AG04450 (cell line): ENCODE measurements at regions not wholly inside any gene's neighbourhood (a gene's known extent, or its start where the extent isn't known, plus 50 kb on each side); places are given as distances from the start of the nearest gene placed in this dataset.

Source experiments
- CTCF ChIA-PET: fragments of 300-600, 350-600 bp; formaldehyde crosslinking; extraction: SDS; loops from one replicate; lab custom pipeline; 2022; ENCODE audit warnings: antibody characterized with exemption, inconsistent platforms; lab: Charles Lee
- POLR2A ChIA-PET: fragments of 350-600 bp; formaldehyde crosslinking; extraction: SDS; loops from one replicate; lab custom pipeline; 2021; ENCODE audit warnings: antibody characterized with exemption, inconsistent platforms; lab: Yijun Ruan, JAX
- DNase-seq: peaks from one replicate; pipeline ENCODE4 v3.0.0-alpha.2; 2011; ENCODE audit warnings: low read depth, low spot score
- H3K27ac ChIP-seq: one replicate; pipeline ENCODE4 v1.5.1; 2012; ENCODE audit warnings: low read depth, low read length, control low read depth
- H3K27me3 ChIP-seq: one replicate; pipeline ENCODE4 v1.6.0; 2012; ENCODE audit warnings: low read length; ENCODE audit not compliant: control insufficient read depth, insufficient read depth
- H3K4me3 ChIP-seq: 2 replicates; pipeline ENCODE4 v1.5.1; 2011; ENCODE audit warnings: mild to moderate bottlenecking, low read depth, low read length, control low read depth
- H3K9me3 ChIP-seq: 2 replicates; pipeline ENCODE4 v1.5.1; 2012; ENCODE audit warnings: low read length; ENCODE audit not compliant: control insufficient read depth, insufficient read depth
- TF ChIP-seq, protein P1 (sequence below): IDR thresholded peaks from 2 replicates; pipeline ENCODE4 v1.5.1; 2011; ENCODE audit warnings: low read depth, low read length, control low read depth, inconsistent platforms

GRCh38 chr2:196224756-196225155 is 53.4 kb upstream of the STK17B start:
- H3K27ac ChIP-seq, result no peak overlapping the region
- TF ChIP-seq, protein P1, sequence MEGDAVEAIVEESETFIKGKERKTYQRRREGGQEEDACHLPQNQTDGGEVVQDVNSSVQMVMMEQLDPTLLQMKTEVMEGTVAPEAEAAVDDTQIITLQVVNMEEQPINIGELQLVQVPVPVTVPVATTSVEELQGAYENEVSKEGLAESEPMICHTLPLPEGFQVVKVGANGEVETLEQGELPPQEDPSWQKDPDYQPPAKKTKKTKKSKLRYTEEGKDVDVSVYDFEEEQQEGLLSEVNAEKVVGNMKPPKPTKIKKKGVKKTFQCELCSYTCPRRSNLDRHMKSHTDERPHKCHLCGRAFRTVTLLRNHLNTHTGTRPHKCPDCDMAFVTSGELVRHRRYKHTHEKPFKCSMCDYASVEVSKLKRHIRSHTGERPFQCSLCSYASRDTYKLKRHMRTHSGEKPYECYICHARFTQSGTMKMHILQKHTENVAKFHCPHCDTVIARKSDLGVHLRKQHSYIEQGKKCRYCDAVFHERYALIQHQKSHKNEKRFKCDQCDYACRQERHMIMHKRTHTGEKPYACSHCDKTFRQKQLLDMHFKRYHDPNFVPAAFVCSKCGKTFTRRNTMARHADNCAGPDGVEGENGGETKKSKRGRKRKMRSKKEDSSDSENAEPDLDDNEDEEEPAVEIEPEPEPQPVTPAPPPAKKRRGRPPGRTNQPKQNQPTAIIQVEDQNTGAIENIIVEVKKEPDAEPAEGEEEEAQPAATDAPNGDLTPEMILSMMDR, result no peak
- DNase-seq, result no peak
- POLR2A ChIA-PET, result no interaction called here
- H3K4me3 ChIP-seq, result no peak overlapping the region
- H3K9me3 ChIP-seq, result no peaks in the 10 kb centered on the region
- no peaks in the 10 kb centered on the region for H3K27me3 ChIP-seq
- CTCF ChIA-PET, result interaction anchor here (2.4 kb wide), 1 partner anchor 52 kb away, joined by 8 read pairs; no protein-coding TSS in a partner anchor

DNA sequence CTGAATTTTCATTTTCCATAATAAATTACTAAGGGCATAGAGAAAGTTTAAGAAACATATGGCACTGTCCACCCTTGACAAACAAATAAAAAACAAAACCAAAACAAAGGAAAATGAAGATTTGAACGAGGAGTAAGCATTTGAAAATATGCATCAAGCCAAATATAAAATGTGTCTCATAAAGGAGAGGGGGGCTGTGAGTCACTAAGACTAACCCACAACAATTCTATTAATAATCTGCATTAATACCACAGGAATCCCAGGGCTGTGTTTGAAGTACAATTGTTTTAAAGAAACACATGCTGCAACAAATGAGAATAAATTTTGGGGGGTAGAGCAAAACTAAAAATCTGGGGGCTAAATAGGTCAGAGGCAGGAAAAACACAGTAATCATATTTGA is 53.8 kb upstream of the STK17B start:
- no peak for DNase-seq
- CTCF ChIA-PET, result no interaction called here
- TF ChIP-seq, protein P1, result no peak
- POLR2A ChIA-PET, result no interaction called here
- Histone ChIP-seq H3K4me3 (no peak overlapping the region), H3K27me3 (no peaks in the 10 kb centered on the region), H3K9me3 (no peaks in the 10 kb centered on the region), H3K27ac (no peak overlapping the region)

GRCh38 chr2:196226058-196226706 is 54.8 kb upstream of the STK17B start:
- TF ChIP-seq, protein P1, result no peak
- CTCF ChIA-PET, result interaction anchor here (2.8 kb wide), 1 partner anchor 227 kb away, joined by 6 read pairs; no protein-coding TSS in a partner anchor
- DNase-seq, result no peak
- H3K4me3 ChIP-seq, result no peak overlapping the region
- no peaks in the 10 kb centered on the region for H3K27me3 ChIP-seq
- POLR2A ChIA-PET, result no interaction called here
- H3K27ac ChIP-seq, result no peak overlapping the region
- no peaks in the 10 kb centered on the region for H3K9me3 ChIP-seq

- CTCF ChIA-PET, result interaction anchor here (2.8 kb wide), 1 partner anchor 227 kb away, joined by 6 read pairs; no protein-coding TSS in a partner anchor
Measured at GRCh38 chr2:196226707-196227065, 55.3 kb upstream of the STK17B start.

GRCh38 chr2:196229013-196229412 is 57.6 kb upstream of the STK17B start:
- TF ChIP-seq, protein P1, result no peak
- no peaks in the 10 kb centered on the region for H3K27me3 ChIP-seq
- H3K27ac ChIP-seq, result no peak overlapping the region
- H3K4me3 ChIP-seq, result no peak overlapping the region
- H3K9me3 ChIP-seq, result no peaks in the 10 kb centered on the region
- ChIA-PET CTCF (interaction anchor here (0.8 to 2.8 kb wide), 2 partner anchors 17 to 224 kb away, joined by 3 to 6 read pairs; no protein-coding TSS in a partner anchor), POLR2A (no interaction called here)
- DNase-seq, result no peak

More at GRCh38 chr2:196226707-196227065, 55.3 kb upstream of the STK17B start:
- POLR2A ChIA-PET, result no interaction called here
- Histone ChIP-seq H3K27ac (no peak overlapping the region), H3K4me3 (no peak overlapping the region), H3K9me3 (no peaks in the 10 kb centered on the region), H3K27me3 (no peaks in the 10 kb centered on the region)
- DNase-seq, result no peak
- TF ChIP-seq, protein P1, result no peak
